Calu3 (cell line): ENCODE measurements at regions not wholly inside any gene's neighbourhood (a gene's known extent, or its start where the extent isn't known, plus 50 kb on each side); places are given as distances from the start of the nearest gene placed in this dataset.

Source experiments
- BruUV-seq: library from RNA; stranded (reverse); fragments of 400-500 nt; replicated peaks from 2 replicates; lab custom pipeline; 2021; lab: Mats Ljungman, UMichigan
- CTCF ChIA-PET: fragments of 300-600 bp; sonication (Branson Sonifier 250); formaldehyde crosslinking; loops from one replicate; lab custom pipeline; 2022; ENCODE audit warnings: antibody characterized with exemption; lab: Charles Lee
- DNase-seq: peaks from one replicate; pipeline ENCODE4 v3.0.0; 2022
- H3K27ac Mint-ChIP-seq: one replicate; pipeline ENCODE4 v1.8.0; 2022; ENCODE audit warnings: mixed read lengths; ENCODE audit not compliant: unreplicated experiment
- H3K27me3 Mint-ChIP-seq: one replicate; pipeline ENCODE4 v1.8.0; 2022; ENCODE audit warnings: mixed read lengths; ENCODE audit not compliant: unreplicated experiment
- H3K36me3 Mint-ChIP-seq: one replicate; pipeline ENCODE4 v1.8.0; 2022; ENCODE audit warnings: mild to moderate bottlenecking, moderate library complexity, mixed read lengths; ENCODE audit not compliant: insufficient read depth, unreplicated experiment
- H3K4me1 Mint-ChIP-seq: one replicate; pipeline ENCODE4 v1.8.0; 2022; ENCODE audit warnings: mild to moderate bottlenecking, low read depth, mixed read lengths; ENCODE audit not compliant: unreplicated experiment
- H3K4me3 Mint-ChIP-seq: one replicate; pipeline ENCODE4 v1.8.0; 2022; ENCODE audit warnings: mild to moderate bottlenecking, low read depth, moderate library complexity, mixed read lengths; ENCODE audit not compliant: unreplicated experiment
- H3K9me3 Mint-ChIP-seq: one replicate; pipeline ENCODE4 v1.8.0; 2022; ENCODE audit warnings: low read depth, mixed read lengths; ENCODE audit not compliant: unreplicated experiment
- CTCF ChIP-seq: fragments of 200-600 bp; IDR thresholded peaks from one replicate; pipeline ENCODE4 v1.8.0; 2022; ENCODE audit warnings: antibody characterized with exemption; ENCODE audit not compliant: unreplicated experiment
- intact Hi-C: fragments of 100-400 bp; cut with micrococcal nuclease; formaldehyde crosslinking; loops from one replicate; pipeline ENCODE4 v1.10.0; 2022; ENCODE audit not compliant: unreplicated experiment

GRCh38 chr21:34260277-34261008 is 103.4 kb upstream of the KCNE2 start:
- CTCF ChIA-PET: no interaction called here
- no peak for DNase-seq
- intact Hi-C loops: no loop called here
- no peaks in the 10 kb centered on the region for H3K4me1 Mint-ChIP-seq
- no peak overlapping the region for H3K27ac Mint-ChIP-seq
- peaks cover 56% of the 10 kb centered on the region for H3K27me3 Mint-ChIP-seq
- H3K36me3 Mint-ChIP-seq: no peaks in the 10 kb centered on the region
- TF ChIP-seq CTCF: no peak
- peaks cover 12% of the 10 kb centered on the region for H3K9me3 Mint-ChIP-seq
- BruUV-seq: no TSS peak
- H3K4me3 Mint-ChIP-seq: no peak overlapping the region

- Mint-ChIP-seq H3K9me3 (peaks cover 12% of the 10 kb centered on the region), H3K36me3 (no peaks in the 10 kb centered on the region), H3K4me1 (no peaks in the 10 kb centered on the region), H3K4me3 (no peak overlapping the region), H3K27me3 (peaks cover 50% of the 10 kb centered on the region), H3K27ac (no peak overlapping the region)
- CTCF ChIA-PET: no interaction called here
- BruUV-seq: no TSS peak
- TF ChIP-seq CTCF: no peak
- DNase-seq: no peak
- intact Hi-C loops: no loop called here
These were observed 101.9 kb upstream of the KCNE2 start for GRCh38 chr21:34261841-34262468.

GRCh38 chr21:34262469-34262845 is 101.3 kb upstream of the KCNE2 start:
- H3K27ac Mint-ChIP-seq: no peak overlapping the region
- TF ChIP-seq CTCF: no peak
- CTCF ChIA-PET: no interaction called here

GRCh38 chr21:34263629-34264028 is 100.2 kb upstream of the KCNE2 start:
- TF ChIP-seq CTCF: no peak
- CTCF ChIA-PET: no interaction called here
- intact Hi-C loops: no loop called here
- BruUV-seq: no TSS peak
- no peak overlapping the region for H3K4me3 Mint-ChIP-seq
- no peaks in the 10 kb centered on the region for H3K4me1 Mint-ChIP-seq
- no peak for DNase-seq
- H3K27me3 Mint-ChIP-seq: peaks cover 48% of the 10 kb centered on the region
- H3K9me3 Mint-ChIP-seq: peaks cover 12% of the 10 kb centered on the region
- H3K36me3 Mint-ChIP-seq: no peaks in the 10 kb centered on the region
- no peak overlapping the region for H3K27ac Mint-ChIP-seq

More at GRCh38 chr21:34262469-34262845, 101.3 kb upstream of the KCNE2 start:
- DNase-seq: no peak
- H3K4me1 Mint-ChIP-seq: no peaks in the 10 kb centered on the region
- peaks cover 12% of the 10 kb centered on the region for H3K9me3 Mint-ChIP-seq
- peaks cover 48% of the 10 kb centered on the region for H3K27me3 Mint-ChIP-seq
- no peaks in the 10 kb centered on the region for H3K36me3 Mint-ChIP-seq
- no TSS peak for BruUV-seq
- H3K4me3 Mint-ChIP-seq: no peak overlapping the region
- intact Hi-C loops: no loop called here
